ENCODE measurements at regions not wholly inside any gene's neighbourhood (a gene's known extent, or its start where the extent isn't known, plus 50 kb on each side); places are given as distances from the start of the nearest gene placed in this dataset.

GRCh38 chr9:14366076-14366475 is 52.1 kb upstream of the NFIB start:
- TF ChIP-seq REST (IDR thresholded peaks at IDR 0.05; ENCODE audit: insufficient read depth in 1 of 2, low read depth in 2 of 2, low read length in 2 of 2) (no peak), TAF1 (IDR thresholded peaks at IDR 0.05; ENCODE audit: borderline replicate concordance, insufficient read depth, low read length) (no peak), FOXP2 (optimal IDR thresholded peaks at IDR 0.05; ENCODE audit: borderline replicate concordance, extremely low read depth, extremely low read length, insufficient read depth) (no peak), POLR2AphosphoS5 (IDR thresholded peaks at IDR 0.05; ENCODE audit: low read depth, low read length) (no peak), SIN3A (IDR thresholded peaks at IDR 0.05; ENCODE audit: borderline replicate concordance, insufficient read depth, low read length) (no peak)

DNA sequence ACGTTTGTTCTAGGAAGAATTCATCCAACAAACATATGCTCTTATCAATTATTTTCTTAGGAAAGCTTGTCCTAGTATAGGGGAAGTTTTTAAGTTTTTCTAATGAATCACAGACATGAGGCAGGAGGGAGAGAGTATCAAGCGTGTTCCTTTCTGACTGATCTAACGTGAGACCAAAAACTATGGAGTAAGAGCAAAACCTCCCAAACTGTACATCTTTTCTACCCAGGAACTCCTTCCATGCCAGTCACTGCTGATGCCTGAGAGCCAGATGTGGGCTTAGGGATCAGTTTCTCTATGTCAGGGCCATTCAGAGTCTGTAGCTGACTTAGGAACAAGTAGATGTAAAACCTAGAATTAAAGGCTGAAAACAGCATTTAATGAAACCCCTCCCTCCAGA is 51.7 kb upstream of the NFIB start:
- TF ChIP-seq FOXP2 (optimal IDR thresholded peaks at IDR 0.05; ENCODE audit: borderline replicate concordance, extremely low read depth, extremely low read length, insufficient read depth) (no peak), POLR2AphosphoS5 (IDR thresholded peaks at IDR 0.05; ENCODE audit: low read depth, low read length) (no peak), TAF1 (IDR thresholded peaks at IDR 0.05; ENCODE audit: borderline replicate concordance, insufficient read depth, low read length) (no peak), REST (IDR thresholded peaks at IDR 0.05; ENCODE audit: insufficient read depth in 1 of 2, low read depth in 2 of 2, low read length in 2 of 2) (no peak), SIN3A (IDR thresholded peaks at IDR 0.05; ENCODE audit: borderline replicate concordance, insufficient read depth, low read length) (no peak)
